ENCODE measurements at regions not wholly inside any gene's neighbourhood (a gene's known extent, or its start where the extent isn't known, plus 50 kb on each side); places are given as distances from the start of the nearest gene placed in this dataset.

- Histone ChIP-seq H3K27ac (ENCODE audit: insufficient read depth, low read depth, low read length) (no peak overlapping the region), H4K20me1 (replicated peaks; ENCODE audit: control insufficient read depth, extremely low read depth, insufficient read depth, low read length) (no peaks in the 10 kb centered on the region), H3K4me1 (ENCODE audit: control insufficient read depth, extremely low read depth, insufficient read depth, low read length) (no peaks in the 10 kb centered on the region), H3K9me1 (replicated peaks; ENCODE audit: control insufficient read depth, extremely low read depth, insufficient read depth, low read length) (no peaks in the 10 kb centered on the region), H3K36me3 (ENCODE audit: control insufficient read depth in 2 of 2, extremely low read depth in 1 of 2, insufficient read depth in 2 of 2, low read length in 2 of 2) (no peaks in the 10 kb centered on the region), H3K4me3 (replicated peaks in 1 of 3; ENCODE audit: insufficient read depth in 1 of 3, low read depth in 1 of 3, low read length in 3 of 3) (no peak overlapping the region), H3K27me3 (ENCODE audit: control insufficient read depth in 2 of 2, insufficient read depth in 2 of 2, low read length in 2 of 2) (no peaks in the 10 kb centered on the region), H3K9me3 (replicated peaks; ENCODE audit: control insufficient read depth, insufficient read depth, low read length) (peaks cover 2% of the 10 kb centered on the region), H3K79me2 (ENCODE audit: control insufficient read depth, insufficient read depth, low read length) (no peaks in the 10 kb centered on the region), H3K9ac (replicated peaks; ENCODE audit: extremely low read depth, insufficient read depth, low read length) (no peak overlapping the region), H2AFZ (ENCODE audit: low read depth, low read length) (no peak overlapping the region), H3K4me2 (ENCODE audit: insufficient read depth, low read length) (no peak overlapping the region)
- no peak for DNase-seq (ENCODE audit: low read depth, low spot score)
- intact Hi-C loops (cut with micrococcal nuclease) = no loop called here
- TF ChIP-seq EZH2 (IDR thresholded peaks at IDR 0.05; ENCODE audit: borderline replicate concordance, low read depth, low read length, severe bottlenecking) = no peak
- no peak for TF ChIP-seq POLR2AphosphoS5 (IDR thresholded peaks at IDR 0.05; ENCODE audit: insufficient read depth, low read depth, low read length)
- no peak for FAIRE-seq
- ChIA-PET CTCF (no interaction called here), POLR2A (no interaction called here)
- dilution Hi-C loops (cut with MboI; ENCODE audit: extremely low pct_ligation_motif_present, low sequenced_read_pairs) = no loop called here
- BruUV-seq (replicated peaks) = no TSS peak
These were observed 582.1 kb upstream of the SALL1 start for GRCh38 chr16:51733181-51733580.

GRCh38 chr16:51731160-51731559 lies 580.1 kb upstream of the SALL1 start:
- ChIA-PET POLR2A (no interaction called here), CTCF (no interaction called here)
- Histone ChIP-seq H3K27me3 (ENCODE audit: control insufficient read depth in 2 of 2, insufficient read depth in 2 of 2, low read length in 2 of 2) (no peaks in the 10 kb centered on the region), H3K27ac (ENCODE audit: insufficient read depth, low read depth, low read length) (no peak overlapping the region), H4K20me1 (replicated peaks; ENCODE audit: control insufficient read depth, extremely low read depth, insufficient read depth, low read length) (no peaks in the 10 kb centered on the region), H3K9ac (replicated peaks; ENCODE audit: extremely low read depth, insufficient read depth, low read length) (no peak overlapping the region), H3K79me2 (ENCODE audit: control insufficient read depth, insufficient read depth, low read length) (no peaks in the 10 kb centered on the region), H3K4me1 (ENCODE audit: control insufficient read depth, extremely low read depth, insufficient read depth, low read length) (no peaks in the 10 kb centered on the region), H3K4me3 (replicated peaks in 1 of 3; ENCODE audit: insufficient read depth in 1 of 3, low read depth in 1 of 3, low read length in 3 of 3) (no peak overlapping the region), H3K4me2 (ENCODE audit: insufficient read depth, low read length) (no peak overlapping the region), H2AFZ (ENCODE audit: low read depth, low read length) (no peak overlapping the region), H3K9me3 (replicated peaks; ENCODE audit: control insufficient read depth, insufficient read depth, low read length) (peaks cover 2% of the 10 kb centered on the region), H3K36me3 (ENCODE audit: control insufficient read depth in 2 of 2, extremely low read depth in 1 of 2, insufficient read depth in 2 of 2, low read length in 2 of 2) (no peaks in the 10 kb centered on the region), H3K9me1 (replicated peaks; ENCODE audit: control insufficient read depth, extremely low read depth, insufficient read depth, low read length) (no peaks in the 10 kb centered on the region)
- dilution Hi-C loops (cut with MboI; ENCODE audit: extremely low pct_ligation_motif_present, low sequenced_read_pairs) = no loop called here
- FAIRE-seq = no peak
- intact Hi-C loops (cut with micrococcal nuclease) = no loop called here
- no peak for DNase-seq (ENCODE audit: low read depth, low spot score)
- TF ChIP-seq MAX (IDR thresholded peaks at IDR 0.05; ENCODE audit: insufficient read depth, insufficient read length) = no peak
- TF ChIP-seq JUN (IDR thresholded peaks at IDR 0.05; ENCODE audit: borderline replicate concordance, insufficient read depth, insufficient read length, low read depth) = no peak
- no peak for TF ChIP-seq GATA2 (IDR thresholded peaks at IDR 0.05; ENCODE audit: insufficient read depth, insufficient read length, low read depth, low read length)
- TF ChIP-seq CTCF (IDR thresholded peaks at IDR 0.05; ENCODE audit: extremely low read depth in 1 of 2, insufficient read depth in 1 of 2, low read depth in 1 of 2, low read length in 2 of 2) = no peak
- no peak for TF ChIP-seq POLR2AphosphoS5 (IDR thresholded peaks at IDR 0.05; ENCODE audit: insufficient read depth, low read depth, low read length)
- TF ChIP-seq MYC (IDR thresholded peaks at IDR 0.05; ENCODE audit: low read depth, low read length) = no peak
- TF ChIP-seq FOS (IDR thresholded peaks at IDR 0.05; ENCODE audit: borderline replicate concordance, insufficient read depth, low read length) = no peak
- TF ChIP-seq POLR2A (IDR thresholded peaks at IDR 0.05; ENCODE audit: low read depth, low read length) = no peak
- TF ChIP-seq EZH2 (IDR thresholded peaks at IDR 0.05; ENCODE audit: borderline replicate concordance, low read depth, low read length, severe bottlenecking) = no peak
- no TSS peak for BruUV-seq (replicated peaks)

All from endothelial cell of umbilical vein (primary cell).